Fibroblast of skin of right quadriceps (primary cell): ENCODE measurements at regions not wholly inside any gene's neighbourhood (a gene's known extent, or its start where the extent isn't known, plus 50 kb on each side); places are given as distances from the start of the nearest gene placed in this dataset.

Experiments used
- DNase-seq: peaks from one replicate; pipeline ENCODE4 v3.0.0-alpha.2; 2013

- DNase-seq: no peak
These were observed 321.6 kb downstream of the PLPP3 start for GRCh38 chr1:56257726-56258125.

- DNase-seq: no peak
These were observed 323.0 kb downstream of the PLPP3 start for GRCh38 chr1:56256153-56257000.

- peak; percentile 78 for DNase-seq
These were observed 323.7 kb downstream of the PLPP3 start for GRCh38 chr1:56255516-56256152.

- no peak for DNase-seq
These were observed 325.2 kb downstream of the PLPP3 start for GRCh38 chr1:56254130-56254529.

DNA sequence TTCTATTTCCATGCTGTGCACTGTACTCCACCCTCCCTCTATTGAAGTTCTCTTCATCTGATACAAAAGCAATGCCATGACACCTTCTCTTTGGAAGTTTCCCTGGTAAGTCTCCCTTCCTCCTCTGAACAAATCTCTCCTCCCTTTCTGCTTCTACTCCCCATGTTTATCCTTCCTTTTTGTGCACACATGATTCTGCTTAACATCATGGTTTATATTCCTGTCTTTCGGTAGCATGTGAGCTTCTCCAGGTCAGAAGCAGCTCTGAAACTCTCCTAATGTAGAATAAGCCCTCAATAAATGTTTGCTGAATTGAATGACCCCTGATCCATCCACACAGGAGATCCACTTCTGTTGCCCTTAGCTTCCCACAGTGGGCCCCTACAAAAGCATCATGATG, 328.6 kb downstream of the PLPP3 start:
- DNase-seq: no peak

- DNase-seq: no peak
These were observed 330.1 kb downstream of the PLPP3 start for GRCh38 chr1:56249234-56249633.

DNA sequence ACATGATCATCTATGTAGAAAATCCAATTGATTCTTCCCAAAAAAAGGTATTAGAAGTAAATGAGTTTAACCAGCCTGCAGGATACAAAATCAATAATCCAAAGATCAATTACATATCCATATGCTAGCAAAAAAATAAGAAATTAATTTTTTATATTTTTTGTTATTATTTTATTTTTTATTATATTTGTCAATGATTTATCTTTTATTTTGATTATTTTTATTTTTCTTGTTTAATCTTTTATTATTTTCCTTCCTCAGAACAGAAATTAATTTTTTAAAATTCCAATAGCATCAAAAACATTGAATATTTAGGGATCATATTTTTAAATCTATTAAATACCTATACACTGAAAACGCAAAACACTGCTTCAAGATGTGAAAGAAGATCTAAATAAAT, 331.2 kb downstream of the PLPP3 start:
- no peak for DNase-seq

- DNase-seq: peak; percentile 68
These were observed 332.6 kb downstream of the PLPP3 start for GRCh38 chr1:56246726-56247125.

DNA sequence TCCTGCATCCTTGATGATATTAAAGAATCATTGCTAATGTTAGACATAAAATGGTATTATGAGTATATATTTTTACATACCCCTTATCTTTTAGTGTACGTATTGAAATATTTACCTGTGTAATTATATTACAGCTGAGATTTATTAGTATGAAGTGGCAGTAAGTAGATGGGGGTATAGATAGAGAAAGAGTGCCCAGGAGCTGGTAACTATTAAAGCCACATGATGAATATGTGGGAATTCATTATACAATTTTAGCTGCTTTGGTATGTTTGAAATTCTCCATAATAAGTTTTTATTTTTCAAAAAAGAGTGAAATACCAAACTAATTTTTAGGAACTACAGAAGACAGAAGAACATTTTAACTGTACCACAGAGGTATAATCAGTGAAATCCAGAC, 339.0 kb downstream of the PLPP3 start:
- DNase-seq: no peak

DNA sequence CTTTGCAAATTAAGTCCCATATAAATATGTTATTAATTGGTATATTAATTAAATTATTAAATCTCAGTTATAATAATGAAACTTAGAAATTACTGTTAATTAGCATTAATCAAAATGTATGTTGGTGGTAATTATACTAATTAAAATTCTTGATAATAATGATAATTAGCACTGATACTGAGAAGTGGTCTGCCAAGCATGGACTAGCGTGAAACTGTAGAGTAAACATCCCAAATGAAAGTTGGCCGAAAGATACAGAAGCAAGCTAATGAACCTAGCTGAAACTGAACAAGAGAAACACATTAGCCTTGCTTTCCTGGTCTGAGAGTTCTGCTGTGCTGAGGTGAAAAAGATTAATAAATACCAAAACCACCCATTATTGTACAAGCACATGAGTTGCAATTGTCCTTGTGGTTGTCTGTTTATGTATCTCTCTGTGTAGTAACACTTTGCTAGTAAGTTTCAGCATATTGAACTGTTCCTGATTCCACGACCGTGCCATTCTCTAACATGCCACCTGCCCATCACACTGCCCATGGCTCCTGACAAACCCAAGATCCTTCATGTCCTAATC, 341.8 kb downstream of the PLPP3 start:
- DNase-seq: no peak

GRCh38 chr1:56236688-56237087, 342.7 kb downstream of the PLPP3 start:
- DNase-seq: no peak

DNA sequence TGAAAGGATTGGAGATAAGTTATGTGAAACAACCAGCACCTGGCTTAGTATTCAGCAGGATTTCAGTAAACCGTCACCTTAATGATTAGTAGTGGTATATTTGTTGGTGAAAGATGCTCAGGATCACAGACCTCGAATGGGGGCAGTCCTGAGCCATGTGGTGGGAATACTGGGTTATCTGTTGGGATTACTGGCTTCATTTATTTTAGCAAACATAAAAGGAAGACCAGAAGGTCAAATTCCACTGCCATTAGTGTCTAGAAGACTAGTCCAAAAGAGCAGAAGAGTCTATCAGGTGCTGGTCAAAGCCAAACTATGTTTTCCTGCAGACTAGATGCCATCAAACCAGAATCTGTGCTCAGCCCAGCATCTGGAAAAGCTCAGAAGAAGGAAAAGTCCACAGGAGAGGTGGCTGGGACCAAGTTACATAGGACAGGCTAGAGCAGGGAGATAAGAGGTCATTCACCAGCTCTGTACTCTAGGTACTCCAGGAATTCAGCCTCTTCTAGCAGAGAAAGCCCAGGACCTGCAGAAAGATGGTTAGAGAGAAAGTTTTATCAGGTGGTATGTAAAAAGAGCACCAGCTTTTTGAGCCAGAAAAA, 343.4 kb downstream of the PLPP3 start:
- DNase-seq: no peak

- DNase-seq: no peak
These were observed 350.2 kb downstream of the PLPP3 start for GRCh38 chr1:56229186-56229585.

DNA sequence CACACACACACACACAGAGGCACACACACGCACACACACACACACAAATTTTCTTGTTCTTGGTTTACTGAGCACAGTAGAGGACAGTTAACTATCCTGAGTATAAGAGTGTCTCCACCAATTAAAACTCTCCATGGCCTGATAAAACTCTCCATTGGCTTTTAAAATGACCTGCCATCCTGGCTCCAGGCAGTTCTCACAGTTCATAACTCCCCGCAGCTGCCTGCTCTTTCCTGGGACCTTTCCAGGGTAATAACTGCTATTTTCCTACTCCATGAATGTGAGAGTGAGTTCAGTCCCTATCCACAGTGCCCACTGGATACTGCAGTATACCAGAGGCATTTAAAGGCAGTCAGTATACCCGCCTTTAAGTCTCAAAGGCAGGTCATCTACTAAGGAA, 351.5 kb downstream of the PLPP3 start:
- DNase-seq: no peak

DNA sequence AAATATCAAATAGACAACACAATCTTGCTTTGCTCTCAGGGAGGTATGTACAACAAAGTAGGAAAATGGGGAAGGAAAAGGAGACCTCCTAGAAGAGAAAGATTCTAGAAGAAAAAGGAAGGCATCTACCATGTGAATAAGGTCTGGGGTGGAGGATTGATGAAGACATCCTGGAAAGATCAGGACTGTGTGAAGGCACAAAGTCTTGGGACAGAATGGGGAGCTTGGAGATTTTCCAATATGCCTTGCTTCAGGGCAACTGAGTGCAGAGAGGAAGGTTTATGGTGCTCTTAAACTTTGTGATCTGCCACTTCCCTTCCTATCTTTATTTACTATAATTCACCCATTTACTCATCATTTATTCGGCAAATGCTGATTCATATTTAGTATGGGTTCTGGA, 352.0 kb downstream of the PLPP3 start:
- no peak for DNase-seq

GRCh38 chr1:56225964-56226815, 353.2 kb downstream of the PLPP3 start:
- DNase-seq: no peak

- no peak for DNase-seq
These were observed 355.4 kb downstream of the PLPP3 start for GRCh38 chr1:56223968-56224367.

DNA sequence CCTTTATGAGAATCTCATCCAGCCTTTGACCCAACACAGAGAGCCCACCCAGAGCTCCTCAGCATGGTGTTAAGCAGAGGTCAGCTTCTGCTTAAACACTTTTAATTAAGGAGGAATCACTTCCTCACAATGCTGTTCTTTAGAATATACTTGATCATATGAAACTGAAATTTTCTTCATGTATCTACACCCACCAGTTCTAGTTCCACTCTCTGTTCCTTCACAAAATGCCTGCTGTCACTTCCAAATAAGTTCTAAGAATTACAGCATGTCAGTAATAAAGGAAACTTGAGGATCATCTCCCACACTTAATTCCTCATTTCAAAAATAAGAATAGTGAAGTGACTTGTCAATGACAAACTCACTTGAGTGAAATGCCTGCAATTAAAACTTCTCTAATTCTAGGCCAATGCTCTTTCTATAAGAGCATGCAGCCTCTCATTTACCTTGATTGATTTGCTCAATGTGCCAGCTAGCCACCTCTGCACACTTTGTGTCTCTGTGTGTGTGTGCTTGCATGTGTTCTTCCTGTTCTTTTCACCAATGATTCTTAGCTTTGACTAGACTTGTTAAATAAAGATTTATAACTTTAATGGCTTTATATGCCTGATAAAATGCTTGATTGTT, 356.3 kb downstream of the PLPP3 start:
- DNase-seq: no peak

DNA sequence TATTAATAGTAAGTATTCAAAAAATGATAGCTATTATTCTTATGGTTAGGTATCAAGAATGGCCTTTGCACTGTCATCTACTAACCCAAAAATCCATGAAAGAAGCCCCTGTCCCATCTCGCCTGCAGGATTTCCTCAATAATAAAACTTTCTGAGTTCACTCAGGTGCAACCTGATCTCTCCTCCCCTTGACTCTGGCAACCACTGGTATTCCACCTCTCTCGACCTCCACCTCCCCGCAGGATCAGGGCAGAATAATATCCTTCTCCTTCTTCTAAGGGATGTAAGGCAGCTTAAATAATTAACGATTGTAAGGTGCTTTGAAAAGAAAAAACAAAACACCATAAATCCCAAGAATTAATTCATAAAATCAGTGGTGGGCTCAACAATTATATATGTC, 359.3 kb downstream of the PLPP3 start:
- no peak for DNase-seq

GRCh38 chr1:56218023-56218422, 361.3 kb downstream of the PLPP3 start:
- DNase-seq: no peak

GRCh38 chr1:56216218-56216617, 363.1 kb downstream of the PLPP3 start:
- peak; percentile 29 for DNase-seq

DNA sequence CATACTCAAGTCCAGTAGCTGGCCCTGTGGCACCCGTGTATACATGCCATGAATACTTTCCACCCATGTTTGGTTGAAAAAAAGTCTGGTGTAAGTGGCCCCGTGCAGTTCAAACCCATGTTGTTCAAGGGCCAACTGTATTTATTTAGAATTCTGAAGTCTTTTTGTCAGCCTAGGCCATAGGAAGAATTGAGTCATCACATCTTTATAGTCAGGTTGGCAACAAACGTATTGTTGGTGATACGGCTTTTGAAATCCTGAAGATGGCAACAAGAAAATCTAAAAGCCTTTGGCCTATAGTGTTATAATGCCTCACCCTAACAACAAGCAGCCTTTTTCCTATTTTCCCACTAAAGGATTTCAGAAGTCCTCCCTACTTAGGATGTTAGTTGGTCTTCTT, 363.6 kb downstream of the PLPP3 start:
- peak; percentile 28 for DNase-seq
